Stimulated activated CD8-positive, alpha-beta memory T cell treated with anti-CD3 and anti-CD28 coated beads, Interleukin-4, amount 100 ng/mL, for 1 hour (primary cell): ENCODE measurements at regions not wholly inside any gene's neighbourhood (a gene's known extent, or its start where the extent isn't known, plus 50 kb on each side); places are given as distances from the start of the nearest gene placed in this dataset.
"Not testable (repeated sequence)": the region's sequence is repeated elsewhere in the genome, so short reads cannot be mapped to it uniquely, and the experiment has no call there.

Experiments
- DNase-seq, 2 donors: peaks; one replicate each; pipeline ENCODE4 v3.0.0-alpha.2; 2020; ENCODE audit warnings: low read depth in 2 of 2, low spot score in 1 of 2

GRCh38 chr1:229164836-229165735, 105.8 kb upstream of the RAB4A start:
- no peak for DNase-seq

- no peak for DNase-seq
Measured at GRCh38 chr1:229167318-229167717, 103.6 kb upstream of the RAB4A start.

GRCh38 chr1:229169399-229169798, 101.5 kb upstream of the RAB4A start:
- no peak for DNase-seq

- no peak for DNase-seq
Measured at GRCh38 chr1:229170274-229170673, 100.6 kb upstream of the RAB4A start.

- DNase-seq, result no peak
Measured at GRCh38 chr1:229170778-229171505, 100.0 kb upstream of the RAB4A start.

- DNase-seq, result no peak
Measured at GRCh38 chr1:229171934-229172333, 99.0 kb upstream of the RAB4A start.

- not testable (repeated sequence) for DNase-seq
Measured at GRCh38 chr1:229173491-229174476, 97.1 kb upstream of the RAB4A start.

GRCh38 chr1:229175297-229175696, 95.6 kb upstream of the RAB4A start:
- not testable (repeated sequence) for DNase-seq

GRCh38 chr1:229176457-229176856, 94.5 kb upstream of the RAB4A start:
- DNase-seq, result not testable (repeated sequence)

GRCh38 chr1:229180161-229180560, 90.8 kb upstream of the RAB4A start:
- DNase-seq, result no peak

GRCh38 chr1:229181419-229181818, 89.5 kb upstream of the RAB4A start:
- DNase-seq, result no peak

- no peak for DNase-seq
Measured at GRCh38 chr1:229183588-229183987, 87.3 kb upstream of the RAB4A start.

- DNase-seq, result no peak
Measured at GRCh38 chr1:229184066-229184465, 86.8 kb upstream of the RAB4A start.

GRCh38 chr1:229185963-229186362, 84.9 kb upstream of the RAB4A start:
- DNase-seq, result no peak

- no peak for DNase-seq
Measured at GRCh38 chr1:229186373-229187056, 84.4 kb upstream of the RAB4A start.

GRCh38 chr1:229190057-229190575, 80.8 kb upstream of the RAB4A start:
- no peak for DNase-seq

- no peak for DNase-seq
Measured at GRCh38 chr1:229191066-229191674, 79.7 kb upstream of the RAB4A start.

- DNase-seq, result no peak
Measured at GRCh38 chr1:229192031-229192430, 78.9 kb upstream of the RAB4A start.

- no peak for DNase-seq
Measured at GRCh38 chr1:229192853-229193252, 78.1 kb upstream of the RAB4A start.

GRCh38 chr1:229194096-229194495, 76.8 kb upstream of the RAB4A start:
- DNase-seq, result no peak
